ENCODE measurements at regions not wholly inside any gene's neighbourhood (a gene's known extent, or its start where the extent isn't known, plus 50 kb on each side); places are given as distances from the start of the nearest gene placed in this dataset.

DNA sequence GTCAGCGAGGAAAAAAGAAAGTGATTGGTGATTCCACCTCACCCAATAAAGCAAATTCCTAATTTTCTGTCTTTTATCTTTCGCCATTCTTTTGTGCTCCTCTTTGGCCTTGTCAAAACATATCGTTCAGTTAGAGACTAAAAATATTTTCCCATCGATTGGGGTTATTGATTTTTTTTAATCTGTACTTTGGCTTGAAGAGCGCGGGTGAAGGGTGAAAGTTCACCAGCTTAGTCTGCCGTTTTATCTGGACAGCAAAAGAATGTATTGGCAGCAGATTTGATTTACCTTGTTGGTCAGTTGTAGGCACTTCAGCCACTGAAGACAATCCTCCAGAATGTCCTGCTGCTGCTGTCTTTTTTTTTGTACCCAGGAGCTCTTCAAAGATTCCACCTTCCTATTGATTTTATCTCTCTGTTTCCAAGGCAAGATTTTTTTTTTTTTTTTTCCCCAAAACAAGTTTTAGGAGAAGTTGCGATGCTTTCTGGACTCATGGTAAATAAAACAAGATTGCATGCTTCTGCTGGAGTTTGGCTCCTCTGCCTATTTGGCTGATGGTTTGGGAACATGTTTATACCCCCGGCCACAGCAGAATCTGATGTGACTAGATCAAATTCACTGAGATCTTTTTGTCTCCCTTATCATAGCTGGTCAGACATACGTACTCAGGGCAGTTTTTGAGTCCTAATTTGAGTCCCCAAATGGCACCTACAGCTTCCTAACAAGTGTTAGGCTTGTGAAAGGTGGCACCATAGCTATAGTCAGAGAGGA lies 269.3 kb upstream of the ONECUT1 start:
- no peak overlapping the region for H3K27ac ChIP-seq (ENCODE audit: low read depth in 1 of 2, low read length in 1 of 2)
- H3K36me3 ChIP-seq (ENCODE audit: control insufficient read depth in 4 of 4, insufficient read depth in 4 of 4, low read length in 4 of 4): no peaks in the 10 kb centered on the region
- no peaks in the 10 kb centered on the region for H3K4me1 ChIP-seq (ENCODE audit: control insufficient read depth in 5 of 5, insufficient read depth in 5 of 5, low read length in 5 of 5)
- no peak overlapping the region for H3K9ac ChIP-seq (ENCODE audit: insufficient read depth in 1 of 2, low read length in 2 of 2)
- WGBS, 2 donors: 70 to 85% methylated on average over 10 of the region's 10 CpGs
- H3K4me3 ChIP-seq: no peak overlapping the region
- no peaks in the 10 kb centered on the region for H3K9me3 ChIP-seq (ENCODE audit: control insufficient read depth in 4 of 4, insufficient read depth in 3 of 4, low read length in 3 of 4)
- no peak for TF ChIP-seq CTCF (IDR thresholded peaks at IDR 0.05; ENCODE audit: control extremely low read depth, extremely low read depth)
- ATAC-seq (ENCODE audit: insufficient read depth, low FRiP score): no peak
- H3K27me3 ChIP-seq (ENCODE audit: control insufficient read depth in 3 of 3, insufficient read depth in 3 of 3, low read length in 2 of 3): no peaks in the 10 kb centered on the region
- no peak for DNase-seq

DNA sequence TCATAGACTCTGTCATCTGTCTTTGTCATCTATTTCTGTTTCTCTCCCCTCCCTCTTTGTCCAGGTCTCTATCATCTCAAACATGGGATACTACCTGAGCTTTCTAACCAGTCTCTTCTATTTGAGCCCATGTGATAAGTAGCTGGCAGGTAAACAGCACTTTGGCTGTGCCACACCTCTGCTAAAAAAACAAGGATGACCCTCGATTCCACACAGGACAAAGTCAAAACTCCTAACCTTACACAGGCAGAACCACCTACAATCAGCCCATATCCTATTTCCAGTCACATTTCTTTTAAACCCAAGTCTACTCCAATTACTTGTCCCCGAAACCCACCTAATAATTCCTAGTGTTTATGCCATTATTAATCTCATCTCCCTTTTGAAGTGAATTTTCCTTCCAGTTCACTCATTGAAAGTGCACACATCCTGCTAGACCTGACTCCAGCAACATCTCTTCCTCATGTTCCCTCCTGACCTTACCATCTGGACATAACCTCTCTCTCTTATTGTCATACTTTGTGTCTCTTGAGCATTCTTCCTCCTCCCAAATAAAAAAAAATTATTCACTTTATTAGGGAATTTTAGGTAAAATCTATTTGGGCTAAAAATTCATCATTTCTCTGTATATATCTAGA lies 256.1 kb upstream of the ONECUT1 start:
- Histone ChIP-seq H3K27ac (ENCODE audit: low read depth in 1 of 2, low read length in 1 of 2) (no peak overlapping the region), H3K9me3 (ENCODE audit: control insufficient read depth in 4 of 4, insufficient read depth in 3 of 4, low read length in 3 of 4) (no peaks in the 10 kb centered on the region), H3K4me3 (no peak overlapping the region), H3K27me3 (ENCODE audit: control insufficient read depth in 3 of 3, insufficient read depth in 3 of 3, low read length in 2 of 3) (no peaks in the 10 kb centered on the region), H3K36me3 (ENCODE audit: control insufficient read depth in 4 of 4, insufficient read depth in 4 of 4, low read length in 4 of 4) (no peaks in the 10 kb centered on the region), H3K4me1 (ENCODE audit: control insufficient read depth in 5 of 5, insufficient read depth in 5 of 5, low read length in 5 of 5) (no peaks in the 10 kb centered on the region), H3K9ac (ENCODE audit: insufficient read depth in 1 of 2, low read length in 2 of 2) (no peak overlapping the region)
- no peak for TF ChIP-seq CTCF (IDR thresholded peaks at IDR 0.05; ENCODE audit: control extremely low read depth, extremely low read depth)
- ATAC-seq (ENCODE audit: insufficient read depth, low FRiP score): no peak
- WGBS, 2 donors: 56 to 77% methylated on average over 2 of the region's 2 CpGs
- DNase-seq: no peak

DNA sequence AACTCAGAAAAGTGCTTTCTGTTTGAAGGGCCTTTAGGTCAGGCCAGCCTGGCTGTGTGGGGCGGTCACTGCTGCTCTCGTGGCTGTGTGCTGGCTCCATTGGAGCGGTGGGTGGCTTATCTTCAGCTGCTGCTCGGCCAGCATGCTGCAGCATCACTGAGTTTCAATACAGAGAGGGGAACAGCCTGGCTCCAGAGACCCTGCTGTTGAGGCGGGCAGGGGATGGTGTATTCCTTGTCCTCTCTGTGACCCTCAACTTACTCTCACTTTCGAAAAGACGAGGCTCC lies 248.5 kb upstream of the ONECUT1 start:
- WGBS, 2 donors: 45 to 61% methylated on average over 7 of the region's 7 CpGs
- peaks cover 0 to 2% (median 0%) of the 10 kb centered on the region in 3 donors for H3K27me3 ChIP-seq (ENCODE audit: control insufficient read depth in 3 of 3, insufficient read depth in 3 of 3, low read length in 2 of 3)
- no peak overlapping the region for H3K4me3 ChIP-seq
- DNase-seq: no peak
- H3K9ac ChIP-seq (ENCODE audit: insufficient read depth in 1 of 2, low read length in 2 of 2): no peak overlapping the region
- H3K36me3 ChIP-seq (ENCODE audit: control insufficient read depth in 4 of 4, insufficient read depth in 4 of 4, low read length in 4 of 4): no peaks in the 10 kb centered on the region
- ATAC-seq (ENCODE audit: insufficient read depth, low FRiP score): no peak
- no peaks in the 10 kb centered on the region for H3K4me1 ChIP-seq (ENCODE audit: control insufficient read depth in 5 of 5, insufficient read depth in 5 of 5, low read length in 5 of 5)
- H3K27ac ChIP-seq (ENCODE audit: low read depth in 1 of 2, low read length in 1 of 2): no peak overlapping the region
- no peaks in the 10 kb centered on the region for H3K9me3 ChIP-seq (ENCODE audit: control insufficient read depth in 4 of 4, insufficient read depth in 3 of 4, low read length in 3 of 4)
- TF ChIP-seq CTCF (IDR thresholded peaks at IDR 0.05; ENCODE audit: control extremely low read depth, extremely low read depth): no peak

All from lung (tissue), 11 donors.